H1 (cell line): ENCODE measurements at regions not wholly inside any gene's neighbourhood (a gene's known extent, or its start where the extent isn't known, plus 50 kb on each side); places are given as distances from the start of the nearest gene placed in this dataset.

Experiments used
- CTCF ChIA-PET: fragments of 300-600 bp; sonication (Branson Sonifier 250); formaldehyde crosslinking; loops from one replicate; lab custom pipeline; 2021; ENCODE audit not compliant: partially characterized antibody; lab: Charles Lee
- POLR2A ChIA-PET: fragments of 300-600 bp; sonication (Branson Sonifier 250); formaldehyde crosslinking; loops from one replicate; lab custom pipeline; 2021; ENCODE audit warnings: inconsistent platforms; ENCODE audit not compliant: partially characterized antibody; lab: Charles Lee
- DNase-seq, 2 experiments: peaks; one replicate each; pipeline versions ENCODE4 v3.0.0 to v3.0.0-alpha.2; 2010 to 2022; ENCODE audit warnings: low spot score in 2 of 2, low read depth in 1 of 2, mixed read lengths in 1 of 2
- FAIRE-seq: peaks from 2 replicates; lab custom pipeline; 2011; peaks lifted over from hg19 to GRCh38; lab: Jason Lieb, UNC
- H2AFZ ChIP-seq: 2 replicates; pipeline ENCODE4 v1.8.1; 2012; ENCODE audit warnings: low read length, inconsistent platforms
- H2AK5ac ChIP-seq: 2 replicates; pipeline ENCODE4 v1.6.1; 2013; ENCODE audit warnings: low read depth, low read length
- H2BK120ac ChIP-seq: replicated peaks from 2 replicates; pipeline ENCODE3; 2013; ENCODE audit warnings: low read depth, low read length, inconsistent platforms
- H2BK12ac ChIP-seq: 2 replicates; pipeline ENCODE4 v1.6.1; 2013; ENCODE audit warnings: low read depth, low read length
- H2BK15ac ChIP-seq: 2 replicates; pipeline ENCODE4 v1.6.1; 2013; ENCODE audit warnings: low read length
- H2BK20ac ChIP-seq: 2 replicates; pipeline ENCODE4 v1.6.1; 2013; ENCODE audit warnings: low read length
- H2BK5ac ChIP-seq: 2 replicates; pipeline ENCODE4 v1.6.1; 2013; ENCODE audit warnings: low read depth, low read length
- H3K14ac ChIP-seq: 2 replicates; pipeline ENCODE4 v1.6.1; 2013; ENCODE audit warnings: inconsistent platforms; ENCODE audit not compliant: insufficient read length
- H3K18ac ChIP-seq: 2 replicates; pipeline ENCODE4 v1.6.1; 2013; ENCODE audit warnings: low read length; ENCODE audit errors: extremely low read depth
- H3K23ac ChIP-seq: 2 replicates; pipeline ENCODE4 v1.6.1; 2013; ENCODE audit warnings: inconsistent platforms; ENCODE audit not compliant: insufficient read length
- H3K23me2 ChIP-seq: 2 replicates; pipeline ENCODE4 v1.6.1; 2013; ENCODE audit warnings: low read depth, low read length
- H3K27ac ChIP-seq: 2 replicates; pipeline ENCODE4 v1.6.1; 2011; ENCODE audit warnings: low read depth, low read length, inconsistent platforms
- H3K27me3 ChIP-seq, 4 experiments: replicated peaks in 1 of 4; 1 replicate in 1 of 4; 2 replicates in 3 of 4; pipeline versions ENCODE4 v1.6.1 to v1.8.1; 2011 to 2013; ENCODE audit warnings: low read length in 3 of 4, mild to moderate bottlenecking in 3 of 4, inconsistent platforms in 2 of 4, mixed read lengths in 2 of 4, moderate library complexity in 1 of 4; ENCODE audit not compliant: control insufficient read depth in 3 of 4, insufficient read depth in 3 of 4; ENCODE audit errors: extremely low read depth in 1 of 4
- H3K36me3 ChIP-seq, 4 experiments: 2 replicates each; pipeline versions ENCODE4 v1.6.1 to v1.8.1; 2011 to 2013; ENCODE audit warnings: mild to moderate bottlenecking in 4 of 4, low read length in 3 of 4, moderate library complexity in 2 of 4, control low read depth in 1 of 4, inconsistent platforms in 1 of 4; ENCODE audit not compliant: insufficient read depth in 4 of 4, control insufficient read depth in 2 of 4
- H3K4ac ChIP-seq: replicated peaks from 2 replicates; pipeline ENCODE3; 2013; ENCODE audit warnings: low read length, low read depth, mixed read lengths, inconsistent platforms; ENCODE audit not compliant: insufficient read length
- H3K4me1 ChIP-seq, 4 experiments: replicated peaks in 1 of 4; 1 replicate in 1 of 4; 2 replicates in 3 of 4; pipeline versions ENCODE4 v1.6.1 to v1.8.1; 2011 to 2013; ENCODE audit warnings: low read length in 3 of 4, inconsistent platforms in 2 of 4, mixed read lengths in 1 of 4; ENCODE audit not compliant: insufficient read depth in 4 of 4, control insufficient read depth in 3 of 4
- H3K4me2 ChIP-seq, 2 experiments: 2 replicates each; pipeline versions ENCODE4 v1.6.1 to v1.8.1; 2011 to 2013; ENCODE audit warnings: low read depth in 2 of 2, low read length in 2 of 2, control low read depth in 1 of 2, inconsistent platforms in 1 of 2, mild to moderate bottlenecking in 1 of 2; ENCODE audit not compliant: insufficient read depth in 1 of 2
- H3K4me3 ChIP-seq, 4 experiments: fragments of 200-600, 300-600 bp in 1 of 4; sonication (generic), shearing (Covaris generic), sonication (Bioruptor Twin) in 1 of 4; 2 replicates each; pipeline versions ENCODE4 v1.5.1 to v1.8.1; 2011 to 2016; ENCODE audit warnings: low read length in 4 of 4, low read depth in 3 of 4, control low read depth in 2 of 4, inconsistent platforms in 2 of 4, mild to moderate bottlenecking in 2 of 4, mixed read lengths in 1 of 4, moderate library complexity in 1 of 4; ENCODE audit not compliant: insufficient read depth in 2 of 4; ENCODE audit errors: extremely low read depth in 1 of 4
- H3K56ac ChIP-seq: replicated peaks from 2 replicates; pipeline ENCODE3; 2013; ENCODE audit warnings: low read depth, mild to moderate bottlenecking, mixed read lengths, low read length, inconsistent platforms; ENCODE audit not compliant: insufficient read length
- H3K79me1 ChIP-seq: 2 replicates; pipeline ENCODE4 v1.6.1; 2013; ENCODE audit warnings: low read depth, low read length, control low read depth
- H3K79me2 ChIP-seq, 2 experiments: 2 replicates each; pipeline versions ENCODE4 v1.6.1 to v1.8.1; 2012 to 2013; ENCODE audit warnings: low read length in 2 of 2, mild to moderate bottlenecking in 2 of 2, inconsistent platforms in 1 of 2; ENCODE audit not compliant: insufficient read depth in 2 of 2, control insufficient read depth in 1 of 2
- H3K9ac ChIP-seq, 4 experiments: replicated peaks in 1 of 4; 1 replicate in 1 of 4; 2 replicates in 3 of 4; pipeline versions ENCODE4 v1.6.1 to v1.8.1; 2011 to 2013; ENCODE audit warnings: low read depth in 3 of 4, low read length in 3 of 4, control low read depth in 2 of 4, mild to moderate bottlenecking in 2 of 4, moderate library complexity in 2 of 4, inconsistent platforms in 1 of 4; ENCODE audit errors: extremely low read depth in 1 of 4
- H3K9me3 ChIP-seq, 2 experiments: 2 replicates each; pipeline versions ENCODE4 v1.6.1 to v1.8.1; 2012 to 2013; ENCODE audit warnings: mild to moderate bottlenecking in 2 of 2, moderate library complexity in 2 of 2, control low read depth in 1 of 2, inconsistent platforms in 1 of 2, low read depth in 1 of 2, low read length in 1 of 2, mixed read lengths in 1 of 2; ENCODE audit not compliant: insufficient read depth in 2 of 2
- H4K20me1 ChIP-seq, 2 experiments: replicated peaks in 1 of 2; 2 replicates each; pipeline versions ENCODE3 to v1.8.1; 2011 to 2013; ENCODE audit warnings: inconsistent platforms in 2 of 2, low read length in 2 of 2, mild to moderate bottlenecking in 1 of 2; ENCODE audit not compliant: insufficient read depth in 2 of 2, control insufficient read depth in 1 of 2
- H4K5ac ChIP-seq: 2 replicates; pipeline ENCODE4 v1.6.1; 2013; ENCODE audit warnings: low read length, low read depth, mixed read lengths, inconsistent platforms; ENCODE audit not compliant: insufficient read length
- H4K8ac ChIP-seq: 2 replicates; pipeline ENCODE4 v1.8.0; 2013; ENCODE audit warnings: mild to moderate bottlenecking, moderate library complexity, low read length, inconsistent platforms; ENCODE audit not compliant: insufficient read depth; ENCODE audit errors: extremely low read depth
- H4K91ac ChIP-seq: replicated peaks from 2 replicates; pipeline ENCODE3; 2013; ENCODE audit warnings: low read length, mixed read lengths, inconsistent platforms; ENCODE audit not compliant: insufficient read length
- CHD2 ChIP-seq: IDR thresholded peaks from 2 replicates; pipeline ENCODE4 v1.6.1; 2012; ENCODE audit warnings: low read length, improper control_type of control experiment
- CREB1 ChIP-seq: IDR thresholded peaks from 2 replicates; pipeline ENCODE4 v1.6.1; 2012; ENCODE audit warnings: inconsistent platforms
- EGR1 ChIP-seq: IDR thresholded peaks from 2 replicates; pipeline ENCODE4 v1.6.1; 2011; ENCODE audit warnings: low read depth, low read length, borderline replicate concordance
- GTF2F1 ChIP-seq: IDR thresholded peaks from 2 replicates; pipeline ENCODE4 v1.6.1; 2012; ENCODE audit warnings: low read depth, low read length, improper control_type of control experiment, borderline replicate concordance
- HDAC6 ChIP-seq: IDR thresholded peaks from one replicate; pipeline ENCODE4 v1.7.1; 2012; ENCODE audit warnings: low read depth, mild to moderate bottlenecking, inconsistent platforms, low read length, moderate library complexity
- JUN ChIP-seq: IDR thresholded peaks from 2 replicates; pipeline ENCODE4 v1.6.1; 2011; ENCODE audit warnings: low read depth, mild to moderate bottlenecking, improper control_type of control experiment, low read length
- KDM5A ChIP-seq: fragments of 200-600 bp; IDR thresholded peaks from 2 replicates; pipeline ENCODE4 v1.7.1; 2012; ENCODE audit warnings: mild to moderate bottlenecking, low read length, inconsistent platforms, mixed read lengths
- MAFK ChIP-seq: IDR thresholded peaks from 2 replicates; pipeline ENCODE4 v1.6.1; 2012; ENCODE audit warnings: low read depth, mild to moderate bottlenecking, improper control_type of control experiment, low read length
- PHF8 ChIP-seq: fragments of 200-600 bp; sonication (generic); conservative IDR thresholded peaks from 2 replicates; pipeline ENCODE4 v1.7.1; 2012; ENCODE audit warnings: low read depth, mild to moderate bottlenecking, inconsistent platforms, low read length, moderate library complexity
- POU5F1 ChIP-seq: IDR thresholded peaks from 2 replicates; pipeline ENCODE4 v1.6.1; 2011; ENCODE audit warnings: low read depth, mild to moderate bottlenecking, low read length, moderate library complexity
- RXRA ChIP-seq: IDR thresholded peaks from 2 replicates; pipeline ENCODE4 v1.6.1; 2011; ENCODE audit warnings: low read depth, mild to moderate bottlenecking, low read length, moderate library complexity; ENCODE audit not compliant: insufficient read depth
- SP1 ChIP-seq: IDR thresholded peaks from 2 replicates; pipeline ENCODE4 v1.6.1; 2011; ENCODE audit warnings: low read depth, low read length
- SP4 ChIP-seq: IDR thresholded peaks from 2 replicates; pipeline ENCODE4 v1.6.1; 2012; ENCODE audit warnings: low read length, inconsistent platforms
- SUZ12 ChIP-seq: fragments of 200-600 bp; sonication (generic); IDR thresholded peaks from 2 replicates; pipeline ENCODE4 v1.6.1; 2012; ENCODE audit warnings: mild to moderate bottlenecking, inconsistent platforms, low read length, moderate library complexity, mixed read lengths
- TBP ChIP-seq: IDR thresholded peaks from 2 replicates; pipeline ENCODE4 v1.6.1; 2011; ENCODE audit warnings: low read depth, low read length, improper control_type of control experiment
- YY1 ChIP-seq: IDR thresholded peaks from 2 replicates; pipeline ENCODE4 v1.6.1; 2011; ENCODE audit warnings: low read depth, mild to moderate bottlenecking, low read length
- WGBS, 2 experiments: shearing (Covaris generic) in 1 of 2; methylation state at CpG; one replicate each; pipeline versions ENCODE4 v1.1.6 to v1.1.7; 2013 to 2015; ENCODE audit warnings: low lambda C conversion rate in 2 of 2, mixed read lengths in 2 of 2, inconsistent platforms in 1 of 2, low coverage in 1 of 2, missing lambda C conversion rate in 1 of 2; ENCODE audit not compliant: insufficient replicate concordance in 2 of 2, insufficient coverage in 1 of 2, insufficient read length in 1 of 2; ENCODE audit errors: extremely low coverage in 1 of 2, missing lambda C conversion rate in 1 of 2; 5-methylcytosine and 5-hydroxymethylcytosine counted together

GRCh38 chr12:114165921-114166320, 199.8 kb upstream of the RBM19 start:
- no peak overlapping the region for H2AK5ac ChIP-seq
- TF ChIP-seq SUZ12 = no peak
- TF ChIP-seq SP1 = no peak
- no peak for TF ChIP-seq YY1
- no peak for TF ChIP-seq KDM5A
- TF ChIP-seq TBP = no peak
- TF ChIP-seq MAFK = no peak
- no peak for TF ChIP-seq JUN
- TF ChIP-seq PHF8 = no peak
- TF ChIP-seq HDAC6 = no peak
- no peak for TF ChIP-seq EGR1
- TF ChIP-seq SP4 = no peak
- TF ChIP-seq CREB1 = no peak
- no peak for TF ChIP-seq POU5F1
- no peak for TF ChIP-seq GTF2F1
- no peak for TF ChIP-seq RXRA
- no peak for TF ChIP-seq CHD2
- TF ChIP-seq, all 59 proteins: peak for 0
- Histone ChIP-seq H3K4me3 (no peak overlapping the region), H2BK120ac (no peak overlapping the region), H3K79me1 (no peaks in the 10 kb centered on the region), H3K36me3 (no peaks in the 10 kb centered on the region), H4K5ac (no peak overlapping the region), H2BK5ac (no peak overlapping the region), H3K9ac (no peak overlapping the region), H3K18ac (no peak overlapping the region), H3K27me3 (peaks cover 0 to 10% (median 3%) of the 10 kb centered on the region in 4 experiments; a peak in 4 of 7 replicates), H3K4ac (no peak overlapping the region), H4K8ac (no peak overlapping the region), H3K23ac (no peak overlapping the region), H3K4me1 (0 out of 7 replicates have a peak, but pooled peaks cover 0 to 1% (median 0%) of the 10 kb centered on the region in 4 experiments), H4K20me1 (no peaks in the 10 kb centered on the region), H2BK20ac (no peak overlapping the region), H4K91ac (no peak overlapping the region), H3K4me2 (no peak overlapping the region), H3K9me3 (no peaks in the 10 kb centered on the region), H2BK15ac (peak overlapping the region; percentile 33; the same call in 1 of the 2 replicates), H3K23me2 (no peaks in the 10 kb centered on the region), H2BK12ac (no peak overlapping the region), H3K56ac (no peak overlapping the region), H3K14ac (no peak overlapping the region), H2AFZ (no peak overlapping the region), H3K27ac (no peak overlapping the region), H3K79me2 (no peaks in the 10 kb centered on the region)
- ChIA-PET CTCF (interaction anchor here (0.6 to 8.6 kb wide), 62 partner anchors 9 to 450 kb away, joined by 3 to 102 read pairs (median 4); no protein-coding TSS in a partner anchor), POLR2A (no interaction called here)
- no peak for DNase-seq
- WGBS, 2 experiments = 78% methylated on average over 1 of the region's 1 CpG; no CpG with 5 or more reads in 1 of the 2 experiments
- no peak for FAIRE-seq
